K562 (cell line): ENCODE measurements at regions not wholly inside any gene's neighbourhood (a gene's known extent, or its start where the extent isn't known, plus 50 kb on each side); places are given as distances from the start of the nearest gene placed in this dataset.

Experiments
- CEBPB ChIP-seq: fragments of 450-650 bp; IDR thresholded peaks from 2 replicates; pipeline ENCODE4 v1.6.1; 2016; ENCODE audit warnings: missing genetic modification characterization, missing compliant biosample characterization
- ELF1 ChIP-seq: fragments of 200-800 bp; sonication (Bioruptor generic); IDR thresholded peaks from 2 replicates; pipeline ENCODE4 v1.6.1; 2016; ENCODE audit warnings: missing genetic modification characterization, missing compliant biosample characterization
- JUNB ChIP-seq: fragments of 450-650 bp; formaldehyde crosslinking; conservative IDR thresholded peaks from 2 replicates; pipeline ENCODE4 v1.4.0; 2020; ENCODE audit warnings: mild to moderate bottlenecking
- SMARCC2 ChIP-seq: fragments of 450-650 bp; IDR thresholded peaks from 2 replicates; pipeline ENCODE4 v1.6.1; 2017; ENCODE audit warnings: antibody characterized with exemption, moderate library complexity, mild to moderate bottlenecking, low read depth
- YY1 ChIP-seq, 3 experiments: IDR thresholded peaks; 2 replicates each; pipeline ENCODE4 v1.6.1; 2011; ENCODE audit warnings: low read length in 2 of 3, mild to moderate bottlenecking in 2 of 3, moderate library complexity in 2 of 3, borderline replicate concordance in 1 of 3, control low read depth in 1 of 3, low read depth in 1 of 3; ENCODE audit not compliant: insufficient read depth in 3 of 3, insufficient replicate concordance in 2 of 3, control insufficient read depth in 1 of 3, insufficient read length in 1 of 3; ENCODE audit errors: extremely low read depth in 1 of 3
- ZNF239 ChIP-seq: fragments of 250-450 bp; sonication (Bioruptor Pico); IDR thresholded peaks from 2 replicates; pipeline ENCODE4 v1.4.0; 2020; ENCODE audit warnings: mild to moderate bottlenecking
- ZNF830 ChIP-seq: fragments of 250-450 bp; sonication (Bioruptor Pico); IDR thresholded peaks from 2 replicates; pipeline ENCODE4 v1.5.0; 2021; ENCODE audit warnings: mild to moderate bottlenecking
- TF ChIP-seq, protein P1 (sequence below), 3 experiments: IDR thresholded peaks in 2 of 3; conservative IDR thresholded peaks in 1 of 3; 2 replicates each; pipeline ENCODE4 v1.5.1; 2011 to 2012; ENCODE audit warnings: low read length in 3 of 3, mild to moderate bottlenecking in 3 of 3, control low read depth in 2 of 3, improper control_type of control experiment in 1 of 3, inconsistent platforms in 1 of 3, low read depth in 1 of 3, mixed read lengths in 1 of 3, moderate library complexity in 1 of 3; ENCODE audit not compliant: insufficient read depth in 2 of 3
- TF ChIP-seq, protein P2 (sequence below): fragments of 450-650 bp; IDR thresholded peaks from 2 replicates; pipeline ENCODE4 v1.6.1; 2017; ENCODE audit warnings: antibody characterized with exemption, mild to moderate bottlenecking

DNA sequence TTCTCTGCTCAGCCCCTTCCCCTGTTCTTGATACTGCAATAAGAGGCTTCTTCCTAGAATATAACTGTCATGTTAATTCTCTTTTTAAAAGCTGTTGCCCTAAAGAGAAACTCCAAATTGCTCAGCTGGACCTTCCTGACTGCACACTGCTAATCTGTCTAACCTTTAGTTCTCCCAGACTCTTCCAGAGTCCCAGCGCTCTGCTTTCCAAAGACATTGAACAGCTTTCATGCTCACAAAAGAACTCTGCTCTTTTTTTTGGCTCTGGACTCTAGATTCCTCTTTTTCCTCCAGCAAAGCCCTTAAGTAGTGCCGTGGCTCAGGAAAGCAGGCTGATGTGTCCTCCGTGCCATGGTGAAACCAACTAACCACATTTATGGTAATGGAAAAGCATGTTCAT lies 356.6 kb upstream of the RSPO3 start:
- TF ChIP-seq ZNF239 (CRISPR knock-in tag) = no peak
- TF ChIP-seq, protein P1, sequence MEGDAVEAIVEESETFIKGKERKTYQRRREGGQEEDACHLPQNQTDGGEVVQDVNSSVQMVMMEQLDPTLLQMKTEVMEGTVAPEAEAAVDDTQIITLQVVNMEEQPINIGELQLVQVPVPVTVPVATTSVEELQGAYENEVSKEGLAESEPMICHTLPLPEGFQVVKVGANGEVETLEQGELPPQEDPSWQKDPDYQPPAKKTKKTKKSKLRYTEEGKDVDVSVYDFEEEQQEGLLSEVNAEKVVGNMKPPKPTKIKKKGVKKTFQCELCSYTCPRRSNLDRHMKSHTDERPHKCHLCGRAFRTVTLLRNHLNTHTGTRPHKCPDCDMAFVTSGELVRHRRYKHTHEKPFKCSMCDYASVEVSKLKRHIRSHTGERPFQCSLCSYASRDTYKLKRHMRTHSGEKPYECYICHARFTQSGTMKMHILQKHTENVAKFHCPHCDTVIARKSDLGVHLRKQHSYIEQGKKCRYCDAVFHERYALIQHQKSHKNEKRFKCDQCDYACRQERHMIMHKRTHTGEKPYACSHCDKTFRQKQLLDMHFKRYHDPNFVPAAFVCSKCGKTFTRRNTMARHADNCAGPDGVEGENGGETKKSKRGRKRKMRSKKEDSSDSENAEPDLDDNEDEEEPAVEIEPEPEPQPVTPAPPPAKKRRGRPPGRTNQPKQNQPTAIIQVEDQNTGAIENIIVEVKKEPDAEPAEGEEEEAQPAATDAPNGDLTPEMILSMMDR (IDR thresholded peaks at IDR 0.05 in 2 of 3, conservative IDR thresholded peaks at IDR 0.05 in 1 of 3; ENCODE audit: insufficient read depth in 2 of 3, low read depth in 1 of 3, low read length in 3 of 3) = no peak
- TF ChIP-seq ELF1 = no peak
- no peak for TF ChIP-seq ZNF830 (CRISPR knock-in tag)
- TF ChIP-seq, protein P2, sequence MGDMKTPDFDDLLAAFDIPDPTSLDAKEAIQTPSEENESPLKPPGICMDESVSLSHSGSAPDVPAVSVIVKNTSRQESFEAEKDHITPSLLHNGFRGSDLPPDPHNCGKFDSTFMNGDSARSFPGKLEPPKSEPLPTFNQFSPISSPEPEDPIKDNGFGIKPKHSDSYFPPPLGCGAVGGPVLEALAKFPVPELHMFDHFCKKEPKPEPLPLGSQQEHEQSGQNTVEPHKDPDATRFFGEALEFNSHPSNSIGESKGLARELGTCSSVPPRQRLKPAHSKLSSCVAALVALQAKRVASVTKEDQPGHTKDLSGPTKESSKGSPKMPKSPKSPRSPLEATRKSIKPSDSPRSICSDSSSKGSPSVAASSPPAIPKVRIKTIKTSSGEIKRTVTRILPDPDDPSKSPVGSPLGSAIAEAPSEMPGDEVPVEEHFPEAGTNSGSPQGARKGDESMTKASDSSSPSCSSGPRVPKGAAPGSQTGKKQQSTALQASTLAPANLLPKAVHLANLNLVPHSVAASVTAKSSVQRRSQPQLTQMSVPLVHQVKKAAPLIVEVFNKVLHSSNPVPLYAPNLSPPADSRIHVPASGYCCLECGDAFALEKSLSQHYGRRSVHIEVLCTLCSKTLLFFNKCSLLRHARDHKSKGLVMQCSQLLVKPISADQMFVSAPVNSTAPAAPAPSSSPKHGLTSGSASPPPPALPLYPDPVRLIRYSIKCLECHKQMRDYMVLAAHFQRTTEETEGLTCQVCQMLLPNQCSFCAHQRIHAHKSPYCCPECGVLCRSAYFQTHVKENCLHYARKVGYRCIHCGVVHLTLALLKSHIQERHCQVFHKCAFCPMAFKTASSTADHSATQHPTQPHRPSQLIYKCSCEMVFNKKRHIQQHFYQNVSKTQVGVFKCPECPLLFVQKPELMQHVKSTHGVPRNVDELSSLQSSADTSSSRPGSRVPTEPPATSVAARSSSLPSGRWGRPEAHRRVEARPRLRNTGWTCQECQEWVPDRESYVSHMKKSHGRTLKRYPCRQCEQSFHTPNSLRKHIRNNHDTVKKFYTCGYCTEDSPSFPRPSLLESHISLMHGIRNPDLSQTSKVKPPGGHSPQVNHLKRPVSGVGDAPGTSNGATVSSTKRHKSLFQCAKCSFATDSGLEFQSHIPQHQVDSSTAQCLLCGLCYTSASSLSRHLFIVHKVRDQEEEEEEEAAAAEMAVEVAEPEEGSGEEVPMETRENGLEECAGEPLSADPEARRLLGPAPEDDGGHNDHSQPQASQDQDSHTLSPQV = no peak
- no peak for TF ChIP-seq SMARCC2
- no peak for TF ChIP-seq CEBPB
- no peak for TF ChIP-seq YY1 (IDR thresholded peaks at IDR 0.05; ENCODE audit: borderline replicate concordance in 1 of 3, control insufficient read depth in 1 of 3, extremely low read depth in 1 of 3, insufficient read depth in 3 of 3, insufficient read length in 1 of 3, insufficient replicate concordance in 2 of 3, low read depth in 1 of 3, low read length in 2 of 3)
- no peak for TF ChIP-seq JUNB (CRISPR knock-in tag)
